22Rv1 (cell line): ENCODE measurements at regions not wholly inside any gene's neighbourhood (a gene's known extent, or its start where the extent isn't known, plus 50 kb on each side); places are given as distances from the start of the nearest gene placed in this dataset.

Experiments used
- ZFX ChIP-seq: fragments of 450-650 bp; IDR thresholded peaks from 2 replicates; pipeline ENCODE4 v1.6.1; 2017; ENCODE audit warnings: antibody characterized with exemption, borderline replicate concordance
- TF ChIP-seq, protein P1 (sequence below): fragments of 450-650 bp; IDR thresholded peaks from 2 replicates; pipeline ENCODE4 v1.5.1; 2017; ENCODE audit warnings: mild to moderate bottlenecking

DNA sequence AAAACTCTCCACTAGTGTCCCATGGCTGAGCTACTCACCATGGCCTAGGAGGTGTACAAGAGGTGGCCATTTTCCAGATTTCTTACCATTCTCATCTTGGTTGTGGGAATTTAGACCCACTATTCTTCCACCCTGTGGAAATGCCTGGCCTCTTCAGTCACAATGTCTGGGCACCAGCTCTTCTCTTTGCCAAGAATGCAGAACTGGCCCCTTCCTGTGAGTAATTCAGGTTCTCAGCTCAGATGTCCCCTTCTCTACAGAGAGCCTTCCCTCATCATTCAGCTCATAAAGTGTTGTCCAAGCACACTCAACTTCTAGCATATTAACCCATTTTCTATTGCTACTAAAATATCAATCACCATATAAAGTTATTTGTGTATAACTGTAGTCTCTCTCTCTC, 575.5 kb upstream of the KCNMB2 start:
- TF ChIP-seq, protein P1, sequence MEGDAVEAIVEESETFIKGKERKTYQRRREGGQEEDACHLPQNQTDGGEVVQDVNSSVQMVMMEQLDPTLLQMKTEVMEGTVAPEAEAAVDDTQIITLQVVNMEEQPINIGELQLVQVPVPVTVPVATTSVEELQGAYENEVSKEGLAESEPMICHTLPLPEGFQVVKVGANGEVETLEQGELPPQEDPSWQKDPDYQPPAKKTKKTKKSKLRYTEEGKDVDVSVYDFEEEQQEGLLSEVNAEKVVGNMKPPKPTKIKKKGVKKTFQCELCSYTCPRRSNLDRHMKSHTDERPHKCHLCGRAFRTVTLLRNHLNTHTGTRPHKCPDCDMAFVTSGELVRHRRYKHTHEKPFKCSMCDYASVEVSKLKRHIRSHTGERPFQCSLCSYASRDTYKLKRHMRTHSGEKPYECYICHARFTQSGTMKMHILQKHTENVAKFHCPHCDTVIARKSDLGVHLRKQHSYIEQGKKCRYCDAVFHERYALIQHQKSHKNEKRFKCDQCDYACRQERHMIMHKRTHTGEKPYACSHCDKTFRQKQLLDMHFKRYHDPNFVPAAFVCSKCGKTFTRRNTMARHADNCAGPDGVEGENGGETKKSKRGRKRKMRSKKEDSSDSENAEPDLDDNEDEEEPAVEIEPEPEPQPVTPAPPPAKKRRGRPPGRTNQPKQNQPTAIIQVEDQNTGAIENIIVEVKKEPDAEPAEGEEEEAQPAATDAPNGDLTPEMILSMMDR = no peak
- TF ChIP-seq ZFX = no peak
